ENCODE measurements at regions not wholly inside any gene's neighbourhood (a gene's known extent, or its start where the extent isn't known, plus 50 kb on each side); places are given as distances from the start of the nearest gene placed in this dataset.

GRCh38 chr1:217331698-217332097 lies 299.2 kb downstream of the GPATCH2 start (continued):
- TF ChIP-seq EGR1 (IDR thresholded peaks at IDR 0.05; ENCODE audit: low read depth in 2 of 2), result no peak

- H3K4me1 ChIP-seq (ENCODE audit: control insufficient read depth in 4 of 4, insufficient read depth in 4 of 4, low read length in 3 of 4), result no peaks in the 10 kb centered on the region
- TF ChIP-seq, protein P1, sequence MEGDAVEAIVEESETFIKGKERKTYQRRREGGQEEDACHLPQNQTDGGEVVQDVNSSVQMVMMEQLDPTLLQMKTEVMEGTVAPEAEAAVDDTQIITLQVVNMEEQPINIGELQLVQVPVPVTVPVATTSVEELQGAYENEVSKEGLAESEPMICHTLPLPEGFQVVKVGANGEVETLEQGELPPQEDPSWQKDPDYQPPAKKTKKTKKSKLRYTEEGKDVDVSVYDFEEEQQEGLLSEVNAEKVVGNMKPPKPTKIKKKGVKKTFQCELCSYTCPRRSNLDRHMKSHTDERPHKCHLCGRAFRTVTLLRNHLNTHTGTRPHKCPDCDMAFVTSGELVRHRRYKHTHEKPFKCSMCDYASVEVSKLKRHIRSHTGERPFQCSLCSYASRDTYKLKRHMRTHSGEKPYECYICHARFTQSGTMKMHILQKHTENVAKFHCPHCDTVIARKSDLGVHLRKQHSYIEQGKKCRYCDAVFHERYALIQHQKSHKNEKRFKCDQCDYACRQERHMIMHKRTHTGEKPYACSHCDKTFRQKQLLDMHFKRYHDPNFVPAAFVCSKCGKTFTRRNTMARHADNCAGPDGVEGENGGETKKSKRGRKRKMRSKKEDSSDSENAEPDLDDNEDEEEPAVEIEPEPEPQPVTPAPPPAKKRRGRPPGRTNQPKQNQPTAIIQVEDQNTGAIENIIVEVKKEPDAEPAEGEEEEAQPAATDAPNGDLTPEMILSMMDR (IDR thresholded peaks at IDR 0.05; ENCODE audit: low read depth, low read length, missing input control), result no peak
- TF ChIP-seq TAF1 (conservative IDR thresholded peaks at IDR 0.05) (no peak), ATF3 (IDR thresholded peaks at IDR 0.05) (no peak), HNF4A (conservative IDR thresholded peaks at IDR 0.05) (no peak), RXRA (IDR thresholded peaks at IDR 0.05) (no peak), GABPA (IDR thresholded peaks at IDR 0.05 in 1 of 2, conservative IDR thresholded peaks at IDR 0.05 in 1 of 2) (no peak), EGR1 (IDR thresholded peaks at IDR 0.05; ENCODE audit: low read depth in 2 of 2) (no peak), NR2F2 (IDR thresholded peaks at IDR 0.05) (no peak), HNF4G (IDR thresholded peaks at IDR 0.05) (no peak), FOXA1 (IDR thresholded peaks at IDR 0.05) (no peak)
- TF ChIP-seq, protein P2, sequence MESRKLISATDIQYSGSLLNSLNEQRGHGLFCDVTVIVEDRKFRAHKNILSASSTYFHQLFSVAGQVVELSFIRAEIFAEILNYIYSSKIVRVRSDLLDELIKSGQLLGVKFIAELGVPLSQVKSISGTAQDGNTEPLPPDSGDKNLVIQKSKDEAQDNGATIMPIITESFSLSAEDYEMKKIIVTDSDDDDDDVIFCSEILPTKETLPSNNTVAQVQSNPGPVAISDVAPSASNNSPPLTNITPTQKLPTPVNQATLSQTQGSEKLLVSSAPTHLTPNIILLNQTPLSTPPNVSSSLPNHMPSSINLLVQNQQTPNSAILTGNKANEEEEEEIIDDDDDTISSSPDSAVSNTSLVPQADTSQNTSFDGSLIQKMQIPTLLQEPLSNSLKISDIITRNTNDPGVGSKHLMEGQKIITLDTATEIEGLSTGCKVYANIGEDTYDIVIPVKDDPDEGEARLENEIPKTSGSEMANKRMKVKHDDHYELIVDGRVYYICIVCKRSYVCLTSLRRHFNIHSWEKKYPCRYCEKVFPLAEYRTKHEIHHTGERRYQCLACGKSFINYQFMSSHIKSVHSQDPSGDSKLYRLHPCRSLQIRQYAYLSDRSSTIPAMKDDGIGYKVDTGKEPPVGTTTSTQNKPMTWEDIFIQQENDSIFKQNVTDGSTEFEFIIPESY (IDR thresholded peaks at IDR 0.05), result no peak
- TF ChIP-seq, protein P3, sequence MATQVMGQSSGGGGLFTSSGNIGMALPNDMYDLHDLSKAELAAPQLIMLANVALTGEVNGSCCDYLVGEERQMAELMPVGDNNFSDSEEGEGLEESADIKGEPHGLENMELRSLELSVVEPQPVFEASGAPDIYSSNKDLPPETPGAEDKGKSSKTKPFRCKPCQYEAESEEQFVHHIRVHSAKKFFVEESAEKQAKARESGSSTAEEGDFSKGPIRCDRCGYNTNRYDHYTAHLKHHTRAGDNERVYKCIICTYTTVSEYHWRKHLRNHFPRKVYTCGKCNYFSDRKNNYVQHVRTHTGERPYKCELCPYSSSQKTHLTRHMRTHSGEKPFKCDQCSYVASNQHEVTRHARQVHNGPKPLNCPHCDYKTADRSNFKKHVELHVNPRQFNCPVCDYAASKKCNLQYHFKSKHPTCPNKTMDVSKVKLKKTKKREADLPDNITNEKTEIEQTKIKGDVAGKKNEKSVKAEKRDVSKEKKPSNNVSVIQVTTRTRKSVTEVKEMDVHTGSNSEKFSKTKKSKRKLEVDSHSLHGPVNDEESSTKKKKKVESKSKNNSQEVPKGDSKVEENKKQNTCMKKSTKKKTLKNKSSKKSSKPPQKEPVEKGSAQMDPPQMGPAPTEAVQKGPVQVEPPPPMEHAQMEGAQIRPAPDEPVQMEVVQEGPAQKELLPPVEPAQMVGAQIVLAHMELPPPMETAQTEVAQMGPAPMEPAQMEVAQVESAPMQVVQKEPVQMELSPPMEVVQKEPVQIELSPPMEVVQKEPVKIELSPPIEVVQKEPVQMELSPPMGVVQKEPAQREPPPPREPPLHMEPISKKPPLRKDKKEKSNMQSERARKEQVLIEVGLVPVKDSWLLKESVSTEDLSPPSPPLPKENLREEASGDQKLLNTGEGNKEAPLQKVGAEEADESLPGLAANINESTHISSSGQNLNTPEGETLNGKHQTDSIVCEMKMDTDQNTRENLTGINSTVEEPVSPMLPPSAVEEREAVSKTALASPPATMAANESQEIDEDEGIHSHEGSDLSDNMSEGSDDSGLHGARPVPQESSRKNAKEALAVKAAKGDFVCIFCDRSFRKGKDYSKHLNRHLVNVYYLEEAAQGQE (IDR thresholded peaks at IDR 0.05), result no peak
- peaks cover 0 to 4% (median 0%) of the 10 kb centered on the region in 4 donors for H3K27me3 ChIP-seq (ENCODE audit: control insufficient read depth in 4 of 4, insufficient read depth in 4 of 4, low read length in 3 of 4)
- WGBS, result 88% methylated on average over 3 of the region's 3 CpGs
- H3K36me3 ChIP-seq (ENCODE audit: control insufficient read depth in 4 of 4, insufficient read depth in 3 of 4, low read depth in 1 of 4, low read length in 3 of 4), result no peaks in the 10 kb centered on the region
- H3K27ac ChIP-seq (ENCODE audit: low read depth in 1 of 2, low read length in 2 of 2), result no peak overlapping the region
- H3K4me3 ChIP-seq (ENCODE audit: low read depth in 1 of 3, low read length in 3 of 3), result no peak overlapping the region
- peaks cover 0 to 4% (median 0%) of the 10 kb centered on the region in 4 donors for H3K9me3 ChIP-seq (ENCODE audit: control insufficient read depth in 4 of 4, low read length in 3 of 4)
- DNase-seq (ENCODE audit: low spot score), result no peak
- H3K9ac ChIP-seq (ENCODE audit: low read depth in 1 of 2, low read length in 2 of 2), result no peak overlapping the region
These were observed 303.0 kb downstream of the GPATCH2 start for GRCh38 chr1:217327901-217328300.

- 59% methylated on average over 2 of the region's 2 CpGs for WGBS
- no peak overlapping the region for H3K9ac ChIP-seq (ENCODE audit: low read depth in 1 of 2, low read length in 2 of 2)
- no peak for DNase-seq (ENCODE audit: low spot score)
- no peak overlapping the region for H3K4me3 ChIP-seq (ENCODE audit: low read depth in 1 of 3, low read length in 3 of 3)
- no peaks in the 10 kb centered on the region for H3K27me3 ChIP-seq (ENCODE audit: control insufficient read depth in 4 of 4, insufficient read depth in 4 of 4, low read length in 3 of 4)
- no peaks in the 10 kb centered on the region for H3K9me3 ChIP-seq (ENCODE audit: control insufficient read depth in 4 of 4, low read length in 3 of 4)
- H3K36me3 ChIP-seq (ENCODE audit: control insufficient read depth in 4 of 4, insufficient read depth in 3 of 4, low read depth in 1 of 4, low read length in 3 of 4), result no peaks in the 10 kb centered on the region
- H3K4me1 ChIP-seq (ENCODE audit: control insufficient read depth in 4 of 4, insufficient read depth in 4 of 4, low read length in 3 of 4), result no peaks in the 10 kb centered on the region
- no peak overlapping the region for H3K27ac ChIP-seq (ENCODE audit: low read depth in 1 of 2, low read length in 2 of 2)
- no peak for TF ChIP-seq MAX (IDR thresholded peaks at IDR 0.05)
- TF ChIP-seq, protein P3 (IDR thresholded peaks at IDR 0.05), result no peak
- TF ChIP-seq TAF1 (conservative IDR thresholded peaks at IDR 0.05), result no peak
- no peak for TF ChIP-seq GABPA (IDR thresholded peaks at IDR 0.05 in 1 of 2, conservative IDR thresholded peaks at IDR 0.05 in 1 of 2)
- TF ChIP-seq, protein P2 (IDR thresholded peaks at IDR 0.05), result no peak
- no peak for TF ChIP-seq ATF3 (IDR thresholded peaks at IDR 0.05)
- no peak for TF ChIP-seq FOXA2 (IDR thresholded peaks at IDR 0.05)
- TF ChIP-seq HNF4A (conservative IDR thresholded peaks at IDR 0.05), result no peak
- no peak for TF ChIP-seq YY1 (IDR thresholded peaks at IDR 0.05)
- no peak for TF ChIP-seq RAD21 (IDR thresholded peaks at IDR 0.05)
These were observed 308.1 kb downstream of the GPATCH2 start for GRCh38 chr1:217322834-217323233.
